HepG2 (cell line): ENCODE measurements at regions not wholly inside any gene's neighbourhood (a gene's known extent, or its start where the extent isn't known, plus 50 kb on each side); places are given as distances from the start of the nearest gene placed in this dataset.

Experiments used
- CEBPB ChIP-seq: IDR thresholded peaks from 2 replicates; pipeline ENCODE4 v1.6.1; 2011; ENCODE audit warnings: low read depth, low read length, improper control_type of control experiment, borderline replicate concordance
- ESRRA ChIP-seq: sonication (generic); formaldehyde crosslinking; IDR thresholded peaks from 2 replicates; pipeline ENCODE4 v1.5.1; 2020; ENCODE audit warnings: mild to moderate bottlenecking, low read depth, missing genetic modification reagents
- JUN ChIP-seq: sonication (generic); formaldehyde crosslinking; IDR thresholded peaks from 2 replicates; pipeline ENCODE4 v1.4.0; 2020; ENCODE audit warnings: mild to moderate bottlenecking, missing genetic modification reagents
- POLR2A ChIP-seq, 2 experiments: IDR thresholded peaks; 2 replicates each; pipeline ENCODE4 v1.6.1; 2011; ENCODE audit warnings: low read depth in 2 of 2, low read length in 2 of 2, mild to moderate bottlenecking in 1 of 2, moderate library complexity in 1 of 2; ENCODE audit not compliant: insufficient read depth in 1 of 2
- TF ChIP-seq, protein P1 (sequence below): sonication (generic); formaldehyde crosslinking; IDR thresholded peaks from 2 replicates; pipeline ENCODE4 v1.4.0; 2020; ENCODE audit warnings: missing genetic modification reagents
- TF ChIP-seq, protein P2 (sequence below), 2 experiments: sonication (generic) in 1 of 2; formaldehyde crosslinking in 1 of 2; IDR thresholded peaks; 2 replicates each; pipeline versions ENCODE4 v1.4.0 to v1.6.1; 2018 to 2020; ENCODE audit warnings: missing genetic modification reagents in 2 of 2, borderline replicate concordance in 1 of 2, low read depth in 1 of 2, mild to moderate bottlenecking in 1 of 2, missing biosample characterization in 1 of 2

DNA sequence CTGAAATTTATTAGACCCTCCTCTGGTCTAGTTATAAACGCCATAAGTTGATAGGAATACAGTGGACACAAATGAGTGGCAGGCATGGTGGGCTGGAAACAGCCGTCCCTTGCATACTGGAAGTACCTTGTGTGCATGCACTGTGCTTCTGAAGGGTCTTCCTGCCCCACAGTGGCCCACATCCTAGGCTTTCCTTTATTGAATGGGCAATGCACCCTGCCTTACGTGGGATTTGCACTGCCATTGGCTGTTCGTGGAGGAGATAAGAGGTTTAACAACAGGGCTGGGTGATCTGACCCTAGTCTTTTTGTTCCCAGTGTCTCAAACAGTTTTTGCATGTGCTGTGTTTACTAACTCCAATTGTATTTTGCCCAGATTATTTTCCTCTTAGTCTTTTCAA, 480.8 kb downstream of the GADD45G start:
- TF ChIP-seq CEBPB = no peak
- TF ChIP-seq, protein P1, sequence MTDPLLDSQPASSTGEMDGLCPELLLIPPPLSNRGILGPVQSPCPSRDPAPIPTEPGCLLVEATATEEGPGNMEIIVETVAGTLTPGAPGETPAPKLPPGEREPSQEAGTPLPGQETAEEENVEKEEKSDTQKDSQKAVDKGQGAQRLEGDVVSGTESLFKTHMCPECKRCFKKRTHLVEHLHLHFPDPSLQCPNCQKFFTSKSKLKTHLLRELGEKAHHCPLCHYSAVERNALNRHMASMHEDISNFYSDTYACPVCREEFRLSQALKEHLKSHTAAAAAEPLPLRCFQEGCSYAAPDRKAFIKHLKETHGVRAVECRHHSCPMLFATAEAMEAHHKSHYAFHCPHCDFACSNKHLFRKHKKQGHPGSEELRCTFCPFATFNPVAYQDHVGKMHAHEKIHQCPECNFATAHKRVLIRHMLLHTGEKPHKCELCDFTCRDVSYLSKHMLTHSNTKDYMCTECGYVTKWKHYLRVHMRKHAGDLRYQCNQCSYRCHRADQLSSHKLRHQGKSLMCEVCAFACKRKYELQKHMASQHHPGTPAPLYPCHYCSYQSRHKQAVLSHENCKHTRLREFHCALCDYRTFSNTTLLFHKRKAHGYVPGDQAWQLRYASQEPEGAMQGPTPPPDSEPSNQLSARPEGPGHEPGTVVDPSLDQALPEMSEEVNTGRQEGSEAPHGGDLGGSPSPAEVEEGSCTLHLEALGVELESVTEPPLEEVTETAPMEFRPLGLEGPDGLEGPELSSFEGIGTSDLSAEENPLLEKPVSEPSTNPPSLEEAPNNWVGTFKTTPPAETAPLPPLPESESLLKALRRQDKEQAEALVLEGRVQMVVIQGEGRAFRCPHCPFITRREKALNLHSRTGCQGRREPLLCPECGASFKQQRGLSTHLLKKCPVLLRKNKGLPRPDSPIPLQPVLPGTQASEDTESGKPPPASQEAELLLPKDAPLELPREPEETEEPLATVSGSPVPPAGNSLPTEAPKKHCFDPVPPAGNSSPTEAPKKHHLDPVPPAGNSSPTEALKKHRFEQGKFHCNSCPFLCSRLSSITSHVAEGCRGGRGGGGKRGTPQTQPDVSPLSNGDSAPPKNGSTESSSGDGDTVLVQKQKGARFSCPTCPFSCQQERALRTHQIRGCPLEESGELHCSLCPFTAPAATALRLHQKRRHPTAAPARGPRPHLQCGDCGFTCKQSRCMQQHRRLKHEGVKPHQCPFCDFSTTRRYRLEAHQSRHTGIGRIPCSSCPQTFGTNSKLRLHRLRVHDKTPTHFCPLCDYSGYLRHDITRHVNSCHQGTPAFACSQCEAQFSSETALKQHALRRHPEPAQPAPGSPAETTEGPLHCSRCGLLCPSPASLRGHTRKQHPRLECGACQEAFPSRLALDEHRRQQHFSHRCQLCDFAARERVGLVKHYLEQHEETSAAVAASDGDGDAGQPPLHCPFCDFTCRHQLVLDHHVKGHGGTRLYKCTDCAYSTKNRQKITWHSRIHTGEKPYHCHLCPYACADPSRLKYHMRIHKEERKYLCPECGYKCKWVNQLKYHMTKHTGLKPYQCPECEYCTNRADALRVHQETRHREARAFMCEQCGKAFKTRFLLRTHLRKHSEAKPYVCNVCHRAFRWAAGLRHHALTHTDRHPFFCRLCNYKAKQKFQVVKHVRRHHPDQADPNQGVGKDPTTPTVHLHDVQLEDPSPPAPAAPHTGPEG (CRISPR knock-in tag) = no peak
- no peak for TF ChIP-seq ESRRA (CRISPR knock-in tag)
- TF ChIP-seq POLR2A (IDR thresholded peaks at IDR 0.05; ENCODE audit: insufficient read depth in 1 of 2, low read depth in 2 of 2, low read length in 2 of 2) = no peak
- TF ChIP-seq, protein P2, sequence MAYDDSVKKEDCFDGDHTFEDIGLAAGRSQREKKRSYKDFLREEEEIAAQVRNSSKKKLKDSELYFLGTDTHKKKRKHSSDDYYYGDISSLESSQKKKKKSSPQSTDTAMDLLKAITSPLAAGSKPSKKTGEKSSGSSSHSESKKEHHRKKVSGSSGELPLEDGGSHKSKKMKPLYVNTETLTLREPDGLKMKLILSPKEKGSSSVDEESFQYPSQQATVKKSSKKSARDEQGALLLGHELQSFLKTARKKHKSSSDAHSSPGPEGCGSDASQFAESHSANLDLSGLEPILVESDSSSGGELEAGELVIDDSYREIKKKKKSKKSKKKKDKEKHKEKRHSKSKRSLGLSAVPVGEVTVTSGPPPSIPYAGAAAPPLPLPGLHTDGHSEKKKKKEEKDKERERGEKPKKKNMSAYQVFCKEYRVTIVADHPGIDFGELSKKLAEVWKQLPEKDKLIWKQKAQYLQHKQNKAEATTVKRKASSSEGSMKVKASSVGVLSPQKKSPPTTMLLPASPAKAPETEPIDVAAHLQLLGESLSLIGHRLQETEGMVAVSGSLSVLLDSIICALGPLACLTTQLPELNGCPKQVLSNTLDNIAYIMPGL (CRISPR knock-in tag; IDR thresholded peaks at IDR 0.05; ENCODE audit: borderline replicate concordance in 1 of 2, low read depth in 1 of 2) = no peak
- TF ChIP-seq JUN = no peak
